ENCODE measurements at regions not wholly inside any gene's neighbourhood (a gene's known extent, or its start where the extent isn't known, plus 50 kb on each side); places are given as distances from the start of the nearest gene placed in this dataset.
"Not testable (repeated sequence)": the region's sequence is repeated elsewhere in the genome, so short reads cannot be mapped to it uniquely, and the experiment has no call there.

DNA sequence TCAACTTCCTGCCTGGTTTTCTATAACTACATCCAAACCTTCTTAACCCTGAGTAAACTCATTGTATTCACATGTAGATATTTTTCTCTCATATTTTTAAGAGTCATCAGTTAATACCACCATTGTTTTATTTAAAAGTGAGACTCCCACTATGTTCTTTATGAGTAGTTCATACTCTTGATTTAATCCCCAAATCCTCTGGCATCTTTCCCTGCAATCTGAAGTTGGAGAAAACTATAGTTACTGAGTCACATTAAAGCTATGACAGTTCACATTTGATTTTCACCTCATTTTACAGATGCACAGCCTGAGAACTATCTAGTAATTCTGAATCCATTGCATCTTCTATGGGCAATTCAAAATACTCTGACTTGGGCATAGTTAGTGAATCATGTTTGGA, 1358.7 kb upstream of the NRXN1 start:
- no peak for DNase-seq (ENCODE audit: low read depth, low spot score)

DNA sequence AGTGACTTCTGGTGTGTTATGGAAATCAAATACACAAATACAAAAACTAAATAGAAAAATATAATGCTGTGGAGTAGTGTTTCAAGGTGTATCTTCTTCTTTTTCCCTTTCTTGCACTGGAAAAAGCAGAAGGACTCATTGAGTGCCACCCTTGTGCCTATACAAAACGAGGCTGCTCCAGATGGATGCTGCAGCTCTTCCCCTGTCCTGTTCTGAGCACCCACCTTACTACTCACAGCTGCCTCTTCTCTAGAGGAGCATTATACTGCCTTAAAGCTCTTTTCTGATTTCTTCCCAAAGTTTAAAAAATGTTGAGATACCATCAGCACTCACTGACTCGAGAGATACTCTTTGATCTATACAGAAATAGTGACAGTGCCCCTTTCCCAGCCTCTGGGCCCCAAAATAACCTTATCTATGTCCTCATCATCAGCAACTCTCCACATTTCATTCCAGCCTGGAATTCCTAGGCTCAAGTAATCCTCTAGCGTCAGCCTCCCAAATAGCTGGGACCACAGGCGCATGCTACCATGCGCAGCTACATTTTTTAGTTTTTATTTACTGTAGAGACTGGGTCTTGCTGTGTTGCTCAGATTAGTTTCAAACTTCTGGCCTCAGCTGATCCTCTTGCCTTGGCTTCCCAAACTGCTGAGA, 1356.1 kb upstream of the NRXN1 start:
- DNase-seq (ENCODE audit: low read depth, low spot score), result no peak

DNA sequence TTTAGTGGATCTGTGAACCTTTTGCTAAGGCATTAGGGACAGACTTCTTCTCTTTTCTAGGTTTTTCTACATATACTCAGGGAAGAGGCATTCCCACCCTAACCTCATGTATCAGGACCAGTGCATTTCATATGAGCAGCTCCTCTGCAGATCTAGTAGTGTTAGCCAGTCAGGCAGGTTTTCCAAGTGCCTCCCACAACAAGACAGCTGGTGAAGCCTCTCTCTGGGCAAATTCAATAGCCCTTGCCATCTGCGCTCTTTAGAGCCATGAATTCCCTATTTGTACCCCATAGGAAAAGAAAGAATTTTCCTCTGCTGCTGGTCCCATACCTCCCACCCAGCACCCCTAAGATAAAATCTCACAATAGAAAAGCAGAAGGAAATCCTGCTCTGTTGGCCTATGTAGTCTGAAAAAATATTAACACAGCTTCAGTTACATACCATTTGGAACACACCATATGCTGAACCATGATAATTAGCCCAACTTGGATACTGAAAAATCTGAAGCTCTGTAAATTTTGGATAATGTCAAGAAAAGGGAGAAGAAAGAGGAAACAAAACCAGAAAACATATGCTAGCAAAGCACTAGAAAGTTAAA, 1354.6 kb upstream of the NRXN1 start:
- DNase-seq (ENCODE audit: low read depth, low spot score), result no peak

DNA sequence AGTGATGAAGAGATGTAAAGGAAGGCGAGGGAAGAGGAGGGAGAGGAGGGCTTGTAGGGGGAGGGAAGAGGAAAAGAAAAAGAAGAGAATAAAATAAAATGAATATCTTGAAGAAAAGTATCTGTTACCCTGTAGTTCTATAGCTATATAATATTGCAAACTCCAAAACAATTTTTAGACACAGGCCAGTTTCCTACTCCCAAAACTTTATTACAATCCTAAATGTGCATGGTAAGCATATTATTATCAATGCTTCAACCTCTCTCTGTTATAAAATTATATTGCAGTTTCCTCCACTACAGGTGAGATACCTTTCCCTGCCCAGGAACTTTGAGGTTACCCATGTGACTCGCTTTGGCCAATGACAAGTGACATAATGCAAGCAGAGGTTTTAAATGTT, 1351.6 kb upstream of the NRXN1 start:
- DNase-seq (ENCODE audit: low read depth, low spot score), result no peak

DNA sequence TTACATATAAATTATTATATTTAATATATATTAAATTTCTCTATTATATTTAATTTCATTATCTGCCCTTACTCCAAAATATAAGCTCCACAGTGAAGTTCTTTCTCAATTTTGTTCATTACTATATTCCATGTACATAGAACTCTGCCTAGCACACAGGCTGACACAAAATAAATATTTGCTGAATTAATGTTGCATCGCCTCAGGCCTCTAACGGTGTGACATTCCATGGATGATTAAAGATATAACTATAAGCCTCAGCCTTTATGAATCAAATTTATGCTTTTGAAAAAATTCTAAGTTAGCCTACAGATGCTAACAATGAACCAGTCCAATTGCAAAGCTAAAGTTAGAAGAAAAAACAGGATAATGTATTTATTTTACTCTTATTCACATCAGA, 1337.2 kb upstream of the NRXN1 start:
- no peak for DNase-seq (ENCODE audit: low read depth, low spot score)

DNA sequence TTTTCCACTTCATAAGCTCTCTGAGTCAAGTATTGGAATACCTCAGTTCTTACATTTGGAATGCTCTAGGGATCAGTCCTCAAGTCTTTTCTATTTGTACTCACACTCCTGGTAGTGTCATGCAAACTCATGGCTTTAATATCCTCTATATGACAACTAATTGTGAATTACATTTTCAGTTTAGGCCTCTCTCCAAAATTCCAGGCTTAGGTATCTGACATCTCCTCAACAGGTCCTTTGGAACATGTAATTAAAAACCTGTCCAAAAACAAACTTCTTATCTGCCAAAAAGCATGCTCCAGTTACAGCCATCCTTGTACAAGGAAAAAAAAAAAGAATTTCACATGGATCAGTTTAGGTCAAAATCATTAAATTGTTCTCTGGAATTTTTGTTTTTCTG, 1336.2 kb upstream of the NRXN1 start:
- no peak for DNase-seq (ENCODE audit: low read depth, low spot score)

DNA sequence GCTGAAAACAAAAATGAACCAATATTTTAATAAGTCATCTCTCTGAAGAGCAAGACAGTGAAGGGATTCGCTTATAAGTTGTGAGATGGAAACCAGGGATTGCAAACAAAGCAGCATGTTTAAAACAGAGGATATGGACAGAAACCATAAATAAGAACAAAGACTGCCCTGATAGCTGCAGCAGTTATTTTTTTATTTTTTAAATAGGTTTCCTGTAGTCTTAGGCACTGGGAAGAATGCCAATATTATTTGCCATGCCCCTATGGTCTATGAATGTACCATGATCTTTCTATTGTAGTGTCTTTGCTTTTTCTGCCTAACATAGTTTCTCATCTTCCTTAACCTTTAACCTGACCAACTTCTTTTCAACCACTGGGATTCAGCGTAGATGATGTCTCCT, 1334.0 kb upstream of the NRXN1 start:
- no peak for DNase-seq (ENCODE audit: low read depth, low spot score)

DNA sequence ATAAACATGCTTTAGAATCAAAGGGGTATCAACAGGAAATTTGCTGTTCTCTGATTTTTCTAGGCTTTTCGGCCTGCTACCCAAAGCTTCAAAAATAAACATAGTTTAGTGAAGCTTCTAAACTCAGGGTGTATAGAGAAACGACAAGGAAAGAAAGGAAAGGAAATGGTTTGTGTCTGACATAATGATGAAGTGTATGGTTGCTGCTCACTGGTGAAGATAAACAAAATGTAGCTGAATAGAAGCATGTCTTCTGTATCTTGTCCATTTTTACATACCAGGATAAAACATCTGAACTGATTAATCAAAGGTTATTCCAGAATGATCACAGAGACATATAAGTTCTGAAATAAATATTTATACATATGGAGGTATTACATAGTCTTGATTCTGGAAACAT, 1324.6 kb upstream of the NRXN1 start:
- no peak for DNase-seq (ENCODE audit: low read depth, low spot score)

DNA sequence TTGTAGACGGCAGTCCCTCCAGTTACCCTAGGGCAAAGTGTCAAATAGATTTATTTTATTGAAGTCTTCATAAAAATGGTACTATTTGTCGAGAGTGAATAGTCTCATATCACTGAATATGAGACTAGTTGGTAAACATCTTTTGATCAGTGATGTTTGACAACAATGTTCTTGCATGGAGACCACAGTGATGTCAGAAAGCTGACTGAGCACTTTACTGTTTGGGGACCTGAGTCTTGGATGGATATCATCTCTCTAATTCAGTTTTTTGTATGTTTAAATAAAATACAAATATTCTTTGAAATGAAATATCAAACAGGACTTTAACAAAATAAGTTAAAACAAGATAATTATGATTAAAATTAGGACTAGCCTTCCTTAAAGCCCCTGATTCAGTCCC, 1315.4 kb upstream of the NRXN1 start:
- no peak for DNase-seq (ENCODE audit: low read depth, low spot score)

DNA sequence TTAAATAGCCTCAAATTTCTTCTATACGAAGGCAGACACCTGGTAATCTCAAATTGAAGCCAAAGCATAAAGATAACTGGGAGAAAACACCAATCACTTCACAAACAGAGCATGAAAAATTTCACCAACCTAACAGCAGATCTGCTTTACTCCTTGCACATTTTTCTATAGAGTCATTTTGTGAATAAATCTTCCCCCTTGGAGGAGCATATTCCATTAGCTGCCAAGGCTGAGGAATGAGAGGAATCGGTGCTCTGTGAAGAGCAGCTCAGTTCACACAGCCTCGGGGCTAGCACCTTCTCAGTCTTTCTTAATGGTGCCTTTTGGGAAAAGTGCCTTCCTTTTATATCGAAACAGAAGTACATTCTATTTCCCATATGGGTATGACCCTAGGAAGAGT, 1313.7 kb upstream of the NRXN1 start:
- no peak for DNase-seq (ENCODE audit: low read depth, low spot score)

DNA sequence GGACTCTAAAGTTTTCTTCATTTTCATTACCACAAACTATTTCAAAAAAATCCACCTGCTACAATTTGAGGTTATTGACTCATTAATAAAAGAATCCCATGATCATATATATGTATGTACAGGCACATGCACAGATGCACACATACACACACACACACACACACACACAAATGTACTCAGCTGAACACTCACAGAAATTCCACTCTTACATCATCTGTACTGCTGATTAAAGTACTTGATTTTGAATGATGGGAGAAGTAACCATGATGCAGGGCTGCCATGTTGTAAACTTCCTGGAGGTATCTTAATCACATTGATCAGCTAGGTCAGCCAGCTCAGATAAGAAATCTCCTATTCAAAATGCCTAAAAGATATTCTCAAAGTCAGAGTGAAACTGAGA, 1313.2 kb upstream of the NRXN1 start:
- DNase-seq (ENCODE audit: low read depth, low spot score), result no peak

DNA sequence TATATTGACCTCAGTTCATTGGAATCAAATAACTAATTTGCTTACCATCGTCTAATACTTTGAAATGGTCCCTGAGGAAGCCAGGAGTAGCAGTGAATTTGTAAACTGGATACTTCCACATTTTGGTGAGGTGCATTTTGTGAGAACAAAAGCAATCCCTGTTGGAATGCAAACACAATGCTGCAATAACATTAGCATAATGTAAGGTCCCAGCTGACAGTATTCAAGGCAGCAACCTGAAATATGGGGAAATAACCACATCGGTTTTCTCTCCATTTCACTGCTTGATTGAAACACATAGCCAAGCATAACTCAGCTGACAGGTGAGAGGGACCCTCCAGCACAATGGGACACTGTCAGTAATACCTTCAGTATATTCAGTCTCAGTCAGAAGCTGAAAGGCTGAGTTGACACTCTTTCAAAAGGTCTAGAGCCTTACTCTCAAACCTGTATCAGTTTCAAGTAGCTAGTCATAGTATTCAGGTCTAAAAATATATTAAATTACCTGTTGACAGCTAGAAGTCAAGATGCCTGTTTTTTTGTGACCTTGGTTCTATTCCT, 1311.9 kb upstream of the NRXN1 start:
- DNase-seq (ENCODE audit: low read depth, low spot score), result no peak

DNA sequence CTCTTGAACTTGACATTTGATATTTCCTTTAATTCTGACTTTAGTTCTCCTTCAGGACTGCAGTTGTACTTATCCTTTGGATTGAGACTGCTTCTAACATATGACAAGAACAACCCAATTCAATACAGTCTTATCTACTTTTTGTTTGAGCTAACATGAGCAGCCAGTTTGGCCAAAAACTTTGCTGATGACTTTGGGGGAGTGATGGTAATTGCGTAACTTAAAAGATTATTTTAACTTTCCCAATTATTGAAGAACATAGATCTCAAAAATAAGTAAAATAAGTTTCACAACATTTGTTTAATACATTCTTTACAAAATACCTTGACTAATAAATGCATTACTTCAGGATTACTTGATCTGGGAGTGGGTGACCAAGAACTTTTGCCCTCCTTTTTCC, 1311.1 kb upstream of the NRXN1 start:
- no peak for DNase-seq (ENCODE audit: low read depth, low spot score)

DNA sequence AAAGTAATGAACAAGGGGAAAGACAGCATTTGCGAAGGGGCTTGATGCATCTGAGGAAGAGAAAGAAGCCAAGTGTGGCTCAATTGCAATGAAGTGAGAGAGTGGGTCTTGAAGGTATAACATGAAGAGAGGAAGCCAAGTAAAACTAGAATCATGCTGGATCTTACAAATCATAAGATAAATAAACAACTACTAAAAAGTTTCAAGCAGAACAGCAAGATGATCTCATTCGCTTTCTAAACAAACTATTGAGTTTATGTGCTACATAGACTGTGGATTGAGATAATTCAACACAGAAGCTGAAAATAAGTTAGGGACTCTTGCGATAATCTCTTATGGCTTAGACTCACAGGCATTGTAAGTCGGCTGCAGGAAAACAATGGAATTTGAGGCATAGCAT, 1310.5 kb upstream of the NRXN1 start:
- DNase-seq (ENCODE audit: low read depth, low spot score), result peak; percentile 18

DNA sequence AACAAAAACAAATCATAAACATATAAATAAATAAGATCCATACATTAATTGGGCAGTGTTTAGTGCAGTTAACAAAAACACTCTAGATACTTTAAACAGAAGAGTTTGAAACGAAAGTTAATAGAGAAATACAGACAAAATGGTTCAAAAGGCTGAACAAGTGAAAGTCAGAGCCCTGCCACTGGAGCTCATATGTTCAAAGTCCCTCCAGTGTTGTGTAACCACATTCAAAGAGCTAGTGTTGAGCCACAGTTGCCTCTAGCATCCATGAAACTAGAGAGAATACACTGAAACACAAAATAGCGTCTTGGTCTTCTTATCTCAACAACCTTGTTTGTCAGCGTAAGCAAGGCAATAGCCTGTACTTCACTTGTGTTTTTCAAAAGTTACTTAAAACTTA, 1309.8 kb upstream of the NRXN1 start:
- no peak for DNase-seq (ENCODE audit: low read depth, low spot score)

DNA sequence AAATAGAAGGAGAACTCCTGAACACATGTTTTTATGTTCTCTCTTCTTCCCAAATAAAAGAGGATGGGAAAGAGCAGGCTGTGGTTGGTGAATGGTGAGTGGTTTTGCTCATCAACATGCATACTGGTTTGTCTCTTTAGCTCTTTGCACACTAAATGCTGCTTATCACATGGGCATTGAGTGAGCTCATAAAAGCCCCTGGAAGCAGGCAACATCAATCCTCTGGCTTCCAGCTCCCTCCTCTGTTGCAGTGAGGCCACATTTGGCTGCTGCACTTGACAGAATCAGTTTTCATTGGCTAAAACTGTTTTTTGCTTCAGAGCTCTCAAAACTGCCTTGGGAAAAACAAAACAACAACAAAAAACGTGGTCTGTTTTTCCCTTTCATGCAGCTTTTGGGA, 1308.2 kb upstream of the NRXN1 start:
- no peak for DNase-seq (ENCODE audit: low read depth, low spot score)

DNA sequence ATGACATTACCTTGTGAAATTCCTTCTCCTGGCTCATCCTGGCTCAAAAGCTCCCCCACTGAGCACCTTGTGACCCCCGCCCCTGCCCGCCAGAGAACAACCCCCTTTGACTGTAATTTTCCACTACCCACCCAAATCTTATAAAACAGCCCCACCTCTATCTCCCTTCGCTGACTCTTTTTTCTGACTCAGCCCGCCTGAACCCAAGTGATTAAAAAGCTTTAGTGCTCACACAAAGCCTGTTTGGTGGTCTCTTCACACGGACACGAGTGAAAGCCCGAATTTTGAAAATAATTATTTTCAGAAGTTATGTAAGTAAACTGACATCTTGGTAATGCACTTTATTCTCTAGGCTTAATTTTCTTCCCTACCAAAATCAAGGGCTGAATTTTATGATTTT, 1305.9 kb upstream of the NRXN1 start:
- not testable (repeated sequence) for DNase-seq (ENCODE audit: low read depth, low spot score)

DNA sequence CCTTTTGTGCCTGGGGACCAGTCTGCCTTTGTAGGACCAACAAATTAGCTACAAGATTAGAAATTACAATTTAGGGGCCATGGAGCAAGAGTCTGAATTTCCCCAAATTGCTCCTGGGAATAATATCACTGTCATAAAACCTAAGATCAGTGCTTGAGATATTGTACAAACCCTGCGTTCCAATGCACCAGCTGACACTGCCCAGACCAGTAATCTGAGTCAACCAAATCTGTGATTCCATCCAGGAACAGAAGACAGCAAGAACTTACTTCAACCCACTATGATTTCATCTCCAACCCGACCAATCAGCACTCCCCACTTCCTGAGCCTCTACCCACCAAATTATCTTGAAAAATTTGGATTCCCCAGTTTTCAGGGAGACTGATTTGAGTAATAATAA, 1305.0 kb upstream of the NRXN1 start:
- DNase-seq (ENCODE audit: low read depth, low spot score), result no peak

DNA sequence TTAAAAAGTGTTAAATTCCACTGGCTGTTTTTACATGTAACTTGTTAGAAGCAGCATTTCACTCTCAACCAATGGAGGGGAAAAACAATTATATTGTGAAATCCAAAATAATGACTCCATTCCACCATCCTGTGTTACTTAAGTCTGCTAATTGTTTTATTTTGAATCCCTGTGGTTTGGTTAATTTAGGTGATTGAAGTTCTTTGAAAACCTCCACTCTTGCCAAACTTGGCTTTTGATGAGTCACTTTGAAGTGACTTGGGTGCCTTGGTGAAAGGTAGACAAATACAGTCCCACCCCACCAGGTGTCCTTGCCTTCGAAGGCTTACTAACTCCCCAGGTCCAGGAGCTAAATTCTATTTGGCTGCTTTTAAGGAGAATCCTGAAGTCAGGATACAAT, 1303.8 kb upstream of the NRXN1 start:
- no peak for DNase-seq (ENCODE audit: low read depth, low spot score)

DNA sequence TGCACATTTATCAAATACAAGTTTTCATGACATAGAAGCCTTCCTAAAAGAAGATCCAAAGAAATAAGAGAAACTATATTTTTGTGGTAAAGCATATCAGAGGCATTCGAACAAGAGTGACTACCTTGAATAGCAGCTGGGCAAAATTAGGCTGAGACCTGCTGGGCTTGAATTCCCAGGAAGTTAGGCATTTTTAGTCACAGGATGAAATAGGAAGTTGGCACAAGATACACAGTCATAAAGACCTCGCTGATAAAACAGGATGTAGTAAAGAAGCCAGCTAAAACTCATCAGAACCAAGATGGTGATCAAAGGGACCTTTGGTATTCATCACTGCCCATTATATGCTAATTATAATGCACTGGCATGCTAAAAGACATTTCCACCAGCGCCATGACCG, 1302.3 kb upstream of the NRXN1 start:
- DNase-seq (ENCODE audit: low read depth, low spot score), result no peak

DNA sequence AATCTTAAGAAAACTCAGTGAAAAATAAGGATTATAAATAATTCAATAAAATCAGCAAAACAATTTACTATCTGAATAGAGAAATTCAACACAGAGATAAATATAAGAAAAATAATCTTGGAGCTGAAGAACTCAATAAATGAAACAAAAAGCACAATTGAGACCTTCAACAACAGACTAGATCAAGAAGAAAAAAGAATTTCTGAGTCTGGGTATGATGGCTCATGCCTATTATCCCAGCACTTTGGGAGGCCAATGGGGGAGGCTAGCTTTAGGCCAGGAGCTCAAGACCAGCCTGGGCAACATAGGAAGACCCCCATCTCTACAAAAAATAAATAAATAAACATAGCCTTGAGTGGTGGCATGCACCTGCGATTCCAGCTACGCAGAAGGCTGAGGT, 1295.7 kb upstream of the NRXN1 start:
- no peak for DNase-seq (ENCODE audit: low read depth, low spot score)

DNA sequence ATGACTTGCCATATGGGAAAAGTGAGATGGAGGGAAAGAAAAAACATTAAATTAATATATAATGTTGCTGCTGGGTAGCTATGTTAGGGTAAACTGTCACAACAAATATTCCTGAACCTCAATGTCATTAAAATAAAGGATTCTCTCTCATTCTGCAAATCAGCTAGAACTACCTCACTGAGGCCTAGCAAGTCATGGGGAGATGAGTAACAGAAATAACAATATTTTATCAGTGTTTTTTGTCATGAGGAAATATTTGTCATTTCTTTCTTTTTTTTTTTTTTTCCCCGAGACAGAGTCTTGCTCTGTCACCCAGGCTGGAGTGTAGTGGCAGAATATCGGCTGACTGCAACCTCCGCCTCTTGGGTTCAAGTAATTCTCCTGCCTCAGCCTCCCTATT, 1282.3 kb upstream of the NRXN1 start:
- DNase-seq (ENCODE audit: low read depth, low spot score), result no peak

DNA sequence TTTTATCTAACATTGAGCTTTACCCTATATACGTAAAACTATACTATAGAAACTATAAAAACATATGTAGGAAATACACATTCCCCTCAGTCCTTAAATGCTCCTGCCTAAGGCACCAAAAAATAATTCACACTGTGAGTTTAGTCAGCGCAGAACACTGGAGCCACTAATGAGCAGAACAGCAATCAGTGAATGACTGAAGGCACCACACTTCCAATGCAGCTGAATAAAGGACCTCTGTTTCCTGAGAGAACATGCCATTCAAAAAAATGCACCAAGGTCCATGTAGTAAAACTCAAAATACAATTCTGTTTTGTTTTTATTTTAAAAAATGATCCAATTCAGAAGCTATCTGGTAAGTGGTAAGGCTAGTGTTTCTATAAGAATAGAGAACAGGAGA, 1280.6 kb upstream of the NRXN1 start:
- DNase-seq (ENCODE audit: low read depth, low spot score), result no peak

DNA sequence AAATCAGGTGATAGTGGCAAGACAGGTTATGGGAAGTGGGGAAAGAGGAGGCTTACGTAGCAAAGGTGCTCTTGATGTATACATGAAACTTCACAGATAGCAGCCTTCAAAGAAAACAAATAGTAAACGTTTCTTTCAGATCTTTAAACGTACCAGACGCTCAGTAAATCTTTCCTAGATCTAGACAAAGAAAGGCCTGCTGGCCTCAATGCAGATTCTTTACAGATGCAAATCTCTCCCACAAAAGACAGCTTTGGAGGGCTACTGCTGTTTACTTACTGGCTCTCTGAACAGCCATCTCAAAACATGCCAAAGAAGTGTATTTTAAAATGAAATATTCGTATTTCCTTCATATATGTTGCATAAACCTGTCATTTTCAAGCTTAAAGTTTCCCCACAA, 1279.9 kb upstream of the NRXN1 start:
- no peak for DNase-seq (ENCODE audit: low read depth, low spot score)
